GM21723 (cell line): ENCODE measurements at regions not wholly inside any gene's neighbourhood (a gene's known extent, or its start where the extent isn't known, plus 50 kb on each side); places are given as distances from the start of the nearest gene placed in this dataset.
"Not testable (repeated sequence)": the region's sequence is repeated elsewhere in the genome, so short reads cannot be mapped to it uniquely, and the experiment has no call there.

Source experiments
- ATAC-seq: cut with Tn5 transposase; IDR thresholded peaks from one replicate; pipeline ENCODE4 v1.9.1; 2021; ENCODE audit warnings: mild to moderate bottlenecking, moderate library complexity; ENCODE audit not compliant: unreplicated experiment

DNA sequence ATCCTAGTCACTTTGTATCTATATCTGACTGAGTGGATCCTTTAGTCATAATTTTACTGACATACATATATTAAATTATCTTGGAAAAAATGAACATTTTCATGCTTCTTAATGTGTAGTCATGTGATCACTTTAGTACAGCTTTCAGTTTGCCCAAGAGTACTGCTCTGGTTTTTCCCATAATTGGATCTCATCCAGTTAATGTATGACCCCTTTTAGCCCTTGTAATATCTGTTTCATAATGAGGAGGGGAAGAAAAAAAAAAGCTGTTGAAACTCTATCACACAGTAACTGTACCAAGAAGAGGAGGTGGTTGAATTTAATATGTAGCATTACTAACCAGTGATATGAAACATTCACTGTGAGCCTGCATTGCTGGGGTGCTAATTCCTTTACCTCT is 328.7 kb downstream of the PTPRC start:
- no peak for ATAC-seq

DNA sequence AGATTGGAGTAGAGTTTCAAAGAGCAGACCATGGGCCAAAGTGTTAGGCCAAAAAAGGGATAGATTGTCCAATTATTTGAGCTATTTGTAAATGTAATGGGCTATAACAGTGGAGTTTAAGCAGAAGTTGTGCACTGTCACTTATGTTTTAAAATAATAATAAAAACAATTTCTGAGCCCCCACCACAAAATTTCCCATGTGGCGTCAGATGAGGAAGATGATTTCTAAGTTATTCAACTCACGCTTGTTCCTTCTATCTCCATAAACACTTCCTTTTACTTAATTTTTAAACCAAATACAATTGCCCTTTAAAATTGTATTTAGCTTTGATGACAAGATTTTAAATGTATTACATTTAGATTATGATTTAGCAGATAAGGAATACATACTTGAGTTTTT is 330.0 kb downstream of the PTPRC start:
- no peak for ATAC-seq

DNA sequence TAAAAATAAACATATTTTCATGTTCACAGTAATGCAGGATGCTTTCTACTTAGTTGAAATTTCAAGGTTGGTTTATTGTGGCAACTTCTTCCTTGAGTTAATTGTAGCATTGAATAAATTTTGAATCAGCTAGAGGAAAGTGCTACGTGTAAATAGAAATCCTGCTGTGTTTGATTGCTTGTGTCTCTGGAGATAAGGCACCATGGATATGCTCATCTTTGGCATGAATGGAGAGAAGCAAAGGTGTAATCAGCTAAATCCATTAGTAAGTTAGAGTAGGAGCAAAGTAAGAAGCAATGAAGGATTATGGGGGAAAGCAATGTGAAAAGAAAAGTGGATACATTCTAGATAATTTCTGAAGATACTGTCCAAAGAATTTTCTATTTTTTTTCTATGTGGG is 331.1 kb downstream of the PTPRC start:
- ATAC-seq = no peak

DNA sequence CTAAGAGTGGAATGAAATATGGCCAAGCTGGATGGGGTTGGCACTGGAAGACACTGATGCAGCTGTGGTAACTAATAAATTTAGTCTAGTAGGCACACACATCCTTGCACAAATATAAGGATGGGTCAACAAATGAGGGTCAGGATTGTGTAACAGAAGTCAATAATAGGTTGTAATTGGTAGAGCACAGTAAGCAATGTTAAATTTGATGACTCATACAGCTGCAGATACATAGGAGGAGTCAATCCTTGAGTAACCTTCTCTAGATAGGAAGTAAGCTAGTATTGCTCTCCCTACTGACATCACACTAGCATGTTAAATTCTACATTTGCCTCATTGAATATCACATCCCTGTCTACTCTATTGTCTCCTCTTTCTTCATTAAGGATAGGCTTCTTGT is 332.1 kb downstream of the PTPRC start:
- ATAC-seq = no peak

DNA sequence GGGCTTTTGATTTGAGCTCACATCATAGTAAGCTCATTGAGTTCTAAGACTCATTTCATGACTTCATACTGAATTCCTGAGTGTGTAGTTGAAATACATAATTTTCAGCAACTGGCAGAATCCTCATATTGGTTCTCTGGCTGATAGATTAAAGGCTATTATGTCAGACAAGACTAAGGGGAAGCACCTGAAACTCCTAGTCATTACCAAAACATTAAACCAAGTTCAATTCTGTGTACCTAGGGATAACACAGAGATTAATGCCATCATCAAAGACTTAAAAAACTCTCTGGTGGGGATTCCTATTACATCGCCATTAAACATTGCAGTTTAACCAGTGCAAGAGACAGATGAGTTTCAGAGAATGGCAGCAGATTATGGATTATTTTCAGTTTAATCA is 339.1 kb downstream of the PTPRC start:
- ATAC-seq = no peak

DNA sequence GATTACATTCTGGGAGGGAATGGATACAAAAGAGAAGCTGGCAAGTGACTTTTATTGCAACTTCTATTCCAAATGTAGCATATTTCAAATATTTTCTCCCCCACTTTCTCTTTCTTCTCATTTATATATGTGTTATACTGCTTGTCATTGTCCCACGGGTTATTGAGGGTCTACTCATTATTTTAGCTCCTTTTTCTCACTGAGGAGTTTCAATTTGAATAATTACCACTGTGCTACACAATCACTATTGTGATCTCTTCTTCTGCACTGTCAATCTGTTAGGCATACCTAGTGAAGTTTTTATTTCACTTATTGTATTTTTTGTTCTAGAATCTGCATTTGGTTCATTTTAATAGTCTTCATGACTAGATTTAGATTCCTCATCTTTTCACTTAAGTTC is 339.7 kb downstream of the PTPRC start:
- ATAC-seq = no peak

DNA sequence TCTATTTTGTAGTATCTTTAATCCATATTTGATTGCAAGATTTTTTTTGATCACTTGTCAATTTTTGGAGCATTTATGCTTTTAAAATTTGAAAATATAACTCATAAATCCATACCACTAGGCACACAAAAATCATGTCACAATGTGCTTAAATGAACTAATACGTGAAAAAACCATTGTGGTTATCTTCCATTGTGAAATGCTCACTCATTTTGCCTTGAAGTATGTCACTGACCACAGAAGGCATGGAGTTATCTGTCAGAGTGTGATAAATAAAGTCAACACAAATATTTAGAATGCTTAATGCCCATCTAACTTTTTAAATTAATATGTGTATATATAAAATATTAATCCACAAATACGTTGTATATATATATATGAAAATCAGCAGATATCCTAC is 347.2 kb downstream of the PTPRC start:
- no peak for ATAC-seq

DNA sequence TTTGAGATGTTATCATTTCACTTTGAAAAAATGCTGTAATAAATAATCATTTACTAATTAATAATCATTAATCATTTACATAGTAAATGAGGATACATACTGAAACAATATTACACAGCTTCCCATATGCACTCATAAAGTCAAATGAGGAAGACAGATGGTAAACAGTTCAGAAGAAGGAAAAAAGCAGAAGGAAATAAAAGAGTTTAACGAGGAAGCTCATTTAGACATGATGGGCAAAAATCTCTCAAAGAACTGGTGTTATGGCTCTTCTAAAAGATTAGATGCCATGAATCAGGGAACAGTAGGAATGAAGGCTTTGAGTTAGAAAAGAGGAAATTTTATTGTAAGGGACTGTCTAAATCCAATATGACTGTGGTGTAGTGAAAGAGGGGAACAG is 347.6 kb downstream of the PTPRC start:
- ATAC-seq = no peak

DNA sequence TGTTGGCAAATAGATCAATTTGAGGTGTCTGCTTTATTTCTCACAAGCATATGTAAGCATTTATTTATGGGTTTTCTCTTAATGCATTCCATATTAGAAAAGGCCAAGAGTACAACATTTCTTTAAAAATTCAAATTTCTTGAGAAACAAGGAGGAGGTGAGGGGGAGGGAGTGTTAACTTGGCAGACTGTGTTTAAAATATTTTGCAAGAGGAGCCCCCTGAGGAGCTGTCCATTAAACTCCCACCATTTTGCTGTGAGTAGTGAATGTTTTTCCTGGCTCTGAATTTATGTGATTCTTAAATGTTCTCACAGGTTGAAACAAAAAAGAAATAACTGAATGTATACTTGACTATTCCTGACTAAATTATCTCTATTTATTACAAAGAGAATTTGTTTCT is 363.8 kb downstream of the PTPRC start:
- no peak for ATAC-seq

DNA sequence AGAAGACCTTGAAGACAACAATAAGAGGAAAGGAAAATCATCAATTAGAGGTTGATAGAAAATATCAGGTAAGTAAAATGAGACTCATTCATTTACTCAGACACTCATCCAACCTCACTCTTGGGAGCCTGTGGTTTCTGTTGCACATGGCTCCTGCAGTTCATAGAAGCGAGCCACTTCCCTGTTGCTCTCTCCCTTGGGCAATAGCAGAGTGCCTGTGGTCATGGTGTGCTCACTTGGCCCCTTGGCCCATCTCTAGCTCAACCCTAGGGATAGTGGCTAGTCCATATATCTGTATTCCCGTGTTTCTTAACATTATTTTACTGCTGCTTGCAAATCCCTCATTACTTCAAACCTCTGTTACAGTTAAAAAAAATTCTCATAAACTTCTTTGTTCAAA is 368.6 kb downstream of the PTPRC start:
- ATAC-seq = no peak

DNA sequence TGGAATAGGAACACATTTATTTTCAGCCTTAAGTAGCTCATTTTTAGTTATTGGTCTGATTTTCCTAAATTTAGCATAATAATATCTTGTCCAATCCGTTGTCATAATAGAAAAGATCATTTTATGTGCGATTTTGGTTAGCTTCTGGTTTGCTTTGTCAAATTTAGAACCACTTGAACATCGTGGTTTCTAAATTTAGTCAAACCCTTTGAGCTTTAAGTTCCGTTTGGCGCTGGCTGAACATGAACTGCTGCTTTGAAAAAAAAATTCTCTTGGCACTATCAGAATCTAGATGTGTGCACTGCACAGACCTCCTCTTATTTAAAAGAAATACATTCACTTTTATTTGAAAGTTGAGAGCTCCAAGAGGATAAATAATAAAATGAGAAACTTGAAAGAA is 370.6 kb downstream of the PTPRC start:
- no peak for ATAC-seq

DNA sequence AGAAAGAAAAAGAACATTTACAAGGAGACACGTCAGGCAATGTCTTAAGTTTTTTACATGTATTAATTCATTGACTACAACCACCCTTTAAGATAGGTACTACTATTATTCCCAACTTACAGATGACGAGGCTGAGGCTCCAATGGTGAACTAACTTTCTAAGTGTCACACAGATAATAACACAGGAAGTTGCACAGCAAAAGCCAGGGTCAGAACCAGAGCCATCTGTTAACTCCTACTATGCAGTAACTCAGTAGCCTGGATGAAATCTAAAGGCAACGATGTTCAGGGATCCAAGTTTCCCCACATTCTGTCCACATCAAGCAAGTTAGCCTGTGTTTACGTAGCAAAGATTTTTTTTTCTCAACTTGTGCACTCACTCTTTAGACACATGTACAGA is 371.7 kb downstream of the PTPRC start:
- no peak for ATAC-seq

DNA sequence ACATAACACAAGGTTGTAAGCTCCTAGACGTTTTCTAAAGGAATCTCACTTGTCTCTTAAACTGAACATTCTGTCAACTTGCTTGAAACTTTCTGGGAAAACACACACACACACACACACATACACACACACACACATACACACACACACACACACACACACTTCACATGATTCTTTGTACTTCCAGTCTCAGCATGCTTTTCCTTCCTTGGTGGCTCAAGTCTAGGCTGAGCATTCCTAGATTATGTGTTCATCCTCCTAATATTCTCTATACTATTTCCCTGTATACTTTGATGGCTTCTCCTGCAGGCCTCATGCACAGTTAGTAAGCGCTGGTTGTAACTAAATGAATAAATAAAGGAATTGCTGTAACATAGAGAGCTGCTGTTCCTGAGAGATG is 372.1 kb downstream of the PTPRC start:
- ATAC-seq = no peak

DNA sequence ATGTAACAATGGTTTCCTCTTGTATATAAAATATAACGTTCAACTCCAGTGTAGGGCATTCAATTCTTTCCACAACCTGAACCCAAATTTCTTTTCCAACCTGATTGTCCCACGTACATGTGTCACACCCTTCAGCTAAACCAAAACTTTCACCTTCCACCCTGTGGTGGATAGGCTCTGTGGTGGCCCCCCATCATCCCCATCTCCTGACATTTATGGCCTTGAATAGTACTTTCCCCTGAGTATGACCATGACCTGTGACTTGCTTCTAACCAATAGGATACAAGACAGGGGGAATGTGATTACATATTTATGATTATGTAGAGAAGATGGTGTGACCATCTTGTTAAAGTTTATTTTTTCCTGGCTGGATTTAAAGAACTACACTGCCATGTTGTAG is 377.0 kb downstream of the PTPRC start:
- no peak for ATAC-seq

DNA sequence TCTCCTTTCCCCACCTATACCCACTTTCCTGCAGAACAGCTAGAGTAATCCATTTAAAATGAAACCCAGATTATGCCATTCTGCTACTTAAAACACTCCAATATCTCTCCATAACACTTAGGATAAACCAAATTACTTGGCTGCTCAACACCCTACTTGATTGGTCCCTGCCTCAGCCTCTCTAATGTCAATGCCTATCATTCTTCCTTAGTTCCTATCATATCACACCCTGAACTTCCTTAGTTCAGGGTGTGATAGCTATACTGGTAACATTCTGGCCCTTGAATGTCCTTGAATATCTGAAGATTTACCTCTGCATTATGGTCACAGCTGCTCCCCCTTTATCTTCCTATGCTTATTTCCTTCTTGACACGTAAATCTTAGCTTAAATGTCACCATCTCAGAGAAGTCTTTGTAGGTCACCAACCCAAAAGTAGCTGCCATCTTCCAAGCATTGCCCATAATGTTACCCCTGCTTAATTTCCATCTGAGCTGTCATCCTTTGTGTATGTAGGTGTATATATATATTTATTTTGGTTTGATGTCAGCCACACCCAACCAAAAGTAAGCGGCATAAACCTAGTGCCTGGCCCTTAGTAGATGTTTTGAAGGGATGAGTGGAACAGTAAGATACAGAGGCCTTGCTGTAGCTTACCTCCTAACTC is 379.8 kb downstream of the PTPRC start:
- ATAC-seq = no peak

DNA sequence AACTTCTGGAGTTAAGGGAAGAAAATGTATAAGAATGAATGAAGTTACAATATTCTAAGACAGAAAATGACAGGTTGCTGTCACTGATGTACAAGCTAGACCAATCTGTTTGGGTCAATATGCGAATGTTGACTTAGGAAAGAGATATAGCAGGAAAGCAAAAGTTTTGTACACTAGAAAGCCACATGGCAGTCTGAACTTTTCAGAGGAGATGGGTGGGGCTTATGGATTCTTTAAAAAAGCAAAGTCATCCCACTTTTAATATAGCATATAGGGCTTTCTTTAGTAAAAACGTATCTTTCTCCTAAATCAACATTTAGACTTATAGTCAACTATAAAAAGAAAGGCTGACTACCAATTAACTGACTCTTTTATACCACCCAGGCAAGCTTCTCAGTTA is 381.2 kb downstream of the PTPRC start:
- ATAC-seq = no peak

DNA sequence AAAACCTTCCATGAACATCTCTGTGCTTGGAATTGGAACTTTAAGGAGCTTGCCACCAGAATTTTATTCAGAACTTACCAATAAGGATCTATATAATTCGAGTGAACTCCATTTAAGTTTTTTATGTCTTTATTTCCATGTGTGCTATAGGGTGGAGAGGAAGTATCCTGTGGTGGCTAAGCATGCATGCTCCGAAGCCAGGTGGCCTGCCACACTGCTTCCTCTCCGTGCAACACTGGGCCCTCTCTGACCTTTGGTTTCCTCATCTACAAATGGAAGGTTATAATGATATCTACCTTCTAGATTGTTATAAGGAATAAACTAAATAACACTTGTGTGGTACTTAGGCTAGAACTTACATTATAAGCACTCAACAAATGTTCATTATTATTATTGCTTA is 382.1 kb downstream of the PTPRC start:
- ATAC-seq = no peak

DNA sequence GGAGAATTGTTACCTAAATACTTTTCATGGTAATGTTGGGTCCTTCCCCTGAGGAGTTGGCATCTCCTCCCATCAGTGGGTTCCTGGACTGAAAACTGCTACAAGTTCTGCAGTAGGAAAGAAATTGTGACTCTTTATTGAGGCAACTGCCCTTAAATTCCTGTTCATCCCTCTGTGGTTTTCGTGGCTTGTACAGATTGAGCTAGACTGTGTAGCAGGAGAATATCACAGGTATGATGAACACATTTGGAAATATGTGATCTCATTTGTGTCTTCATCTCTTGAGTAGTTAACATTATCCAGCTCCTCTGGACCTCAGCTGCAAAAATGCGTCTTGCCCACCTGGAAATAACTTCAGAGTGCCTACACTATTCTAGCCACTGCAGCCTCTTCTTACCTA is 390.6 kb downstream of the PTPRC start:
- ATAC-seq = no peak

DNA sequence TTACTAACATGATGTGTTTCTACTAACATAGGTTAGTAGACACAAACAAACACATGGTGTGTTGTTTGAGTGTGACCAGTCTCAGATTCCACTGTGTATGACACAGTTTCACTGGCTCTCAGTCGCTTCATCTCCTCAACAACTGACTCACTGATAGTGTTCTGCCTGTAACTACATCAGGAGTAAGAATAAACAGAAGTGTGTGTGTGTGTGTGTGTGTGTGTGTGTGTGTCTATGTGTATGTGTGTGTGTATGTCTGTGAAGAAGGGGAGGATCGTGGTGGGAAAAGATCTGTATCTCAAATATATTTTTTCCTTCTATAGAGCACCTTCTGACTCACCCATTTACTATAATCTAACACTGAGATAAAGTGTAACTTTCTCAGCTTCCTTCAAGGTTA is 391.0 kb downstream of the PTPRC start:
- no peak for ATAC-seq

DNA sequence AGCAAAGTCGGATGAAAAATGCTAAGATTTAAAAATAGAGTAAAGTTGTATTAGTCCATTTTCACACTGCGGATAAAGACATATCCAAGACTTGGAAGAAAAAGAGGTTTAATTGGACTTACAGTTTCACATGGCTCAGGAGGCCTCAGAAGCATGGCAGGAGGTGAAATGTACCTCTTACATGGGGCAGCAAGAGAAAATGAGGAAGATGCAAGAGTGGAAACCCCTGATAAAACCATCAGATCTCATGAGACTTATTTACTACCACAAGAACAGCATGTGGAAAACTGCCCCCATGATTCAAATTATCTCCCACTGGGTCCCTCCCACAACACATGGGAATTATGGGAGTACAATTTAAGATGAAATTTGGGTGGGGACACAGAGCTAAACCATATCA is 391.7 kb downstream of the PTPRC start:
- not testable (repeated sequence) for ATAC-seq

DNA sequence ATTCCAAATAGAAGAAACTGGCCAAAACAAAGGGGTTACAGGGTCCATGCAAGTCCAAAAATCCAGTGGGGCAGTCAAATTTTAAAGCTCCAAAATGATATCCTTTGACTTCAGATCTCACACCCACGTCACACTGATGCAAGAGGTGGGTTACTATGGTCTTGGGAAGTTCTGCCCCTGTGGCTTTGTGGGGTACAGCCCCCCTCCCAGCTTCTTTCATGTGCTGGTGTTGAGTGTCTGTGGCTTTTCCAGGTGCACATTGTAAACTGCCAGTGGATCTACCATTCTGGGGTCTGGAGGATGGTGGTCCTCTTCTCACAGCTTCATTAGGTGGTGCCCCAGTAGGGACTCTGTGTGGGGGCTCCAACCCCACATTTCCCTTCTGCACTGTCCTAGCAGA is 392.3 kb downstream of the PTPRC start:
- ATAC-seq = not testable (repeated sequence)

DNA sequence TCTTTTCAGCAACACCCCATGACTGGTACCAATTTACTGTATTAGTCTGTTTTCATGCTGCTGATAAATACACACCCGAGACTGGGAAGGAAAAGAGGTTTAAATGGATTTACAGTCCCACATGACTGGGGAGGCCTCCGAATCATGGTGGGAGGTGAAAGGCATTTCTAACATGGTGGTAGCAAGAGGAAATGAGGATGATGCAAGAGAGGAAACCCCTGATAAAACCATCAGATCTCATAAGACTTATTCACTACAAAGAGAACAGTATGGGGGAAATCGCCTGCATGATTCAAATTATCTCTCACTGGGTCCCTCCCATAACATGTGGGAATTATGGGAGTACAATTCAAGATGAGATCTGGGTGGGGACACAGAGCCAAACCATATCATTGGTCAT is 393.6 kb downstream of the PTPRC start:
- not testable (repeated sequence) for ATAC-seq

DNA sequence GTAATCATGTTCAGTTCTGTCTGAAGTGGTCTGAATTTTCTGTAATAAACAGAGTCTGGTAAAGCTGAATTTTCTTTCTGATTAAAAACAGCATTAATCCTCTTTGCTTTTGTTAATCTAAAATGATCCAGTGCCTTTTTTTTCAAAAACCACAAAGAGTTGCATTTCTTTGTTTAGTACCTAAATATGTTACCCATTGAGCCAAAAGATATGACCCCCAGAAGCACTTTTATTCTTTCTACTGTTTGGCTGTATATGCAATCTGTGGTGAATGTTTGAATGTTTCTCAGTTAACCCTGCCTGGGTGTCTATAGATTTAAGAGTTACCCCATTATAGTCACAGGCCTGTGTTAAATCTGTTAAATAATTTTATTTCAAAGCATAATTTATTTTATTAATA is 394.8 kb downstream of the PTPRC start:
- ATAC-seq = no peak

DNA sequence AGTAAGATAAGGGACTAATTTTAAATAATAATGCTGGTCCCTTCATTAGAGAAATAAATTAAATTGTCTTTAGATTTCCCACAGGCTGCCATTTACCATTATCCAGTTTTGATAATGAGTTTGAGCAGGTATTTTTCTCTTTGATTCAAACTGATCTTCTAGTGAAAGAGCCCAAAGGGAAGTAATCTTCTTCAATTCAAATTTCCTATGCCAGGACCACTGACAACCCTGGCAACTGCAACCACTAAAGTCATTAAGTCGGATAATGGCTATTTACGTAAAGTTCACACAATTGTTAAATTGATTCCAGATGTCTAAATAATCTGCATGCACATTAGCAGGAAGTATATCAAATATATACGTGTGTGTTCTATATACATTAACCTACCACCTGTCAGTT is 399.3 kb downstream of the PTPRC start:
- ATAC-seq = no peak
